Midbrain (tissue), 1 donor: ENCODE measurements at regions not wholly inside any gene's neighbourhood (a gene's known extent, or its start where the extent isn't known, plus 50 kb on each side); places are given as distances from the start of the nearest gene placed in this dataset.
"Not testable (repeated sequence)": the region's sequence is repeated elsewhere in the genome, so short reads cannot be mapped to it uniquely, and the experiment has no call there.

ENCODE experiments used
- DNase-seq: peaks from one replicate; lab custom pipeline; 2025; lab: John Stamatoyannopoulos, UW

GRCh38 chr12:83933615-83934014 lies 979.0 kb downstream of the SLC6A15 start:
- no peak for DNase-seq

DNA sequence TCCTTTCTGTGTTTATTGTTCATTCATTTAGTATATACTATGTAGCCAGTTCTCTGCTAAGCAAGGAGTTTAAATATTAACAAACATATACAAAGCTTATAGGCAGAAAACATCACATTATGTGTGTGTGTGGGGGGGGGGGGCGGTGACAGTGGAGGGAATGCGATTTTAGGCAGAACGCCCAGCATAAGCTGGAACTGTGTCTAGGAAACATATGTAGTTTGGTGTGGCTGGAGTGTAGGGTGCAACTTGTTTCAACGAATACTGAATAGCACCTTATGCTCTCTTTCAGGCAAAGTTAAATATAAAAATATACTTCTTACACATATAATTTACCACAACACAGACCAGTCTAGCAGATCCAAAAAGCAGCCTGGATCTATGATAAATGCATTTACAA lies 980.6 kb downstream of the SLC6A15 start:
- DNase-seq, result no peak

GRCh38 chr12:83931451-83931850 lies 981.1 kb downstream of the SLC6A15 start:
- no peak for DNase-seq

- not testable (repeated sequence) for DNase-seq
Measured at GRCh38 chr12:83929792-83930191, 982.8 kb downstream of the SLC6A15 start.

DNA sequence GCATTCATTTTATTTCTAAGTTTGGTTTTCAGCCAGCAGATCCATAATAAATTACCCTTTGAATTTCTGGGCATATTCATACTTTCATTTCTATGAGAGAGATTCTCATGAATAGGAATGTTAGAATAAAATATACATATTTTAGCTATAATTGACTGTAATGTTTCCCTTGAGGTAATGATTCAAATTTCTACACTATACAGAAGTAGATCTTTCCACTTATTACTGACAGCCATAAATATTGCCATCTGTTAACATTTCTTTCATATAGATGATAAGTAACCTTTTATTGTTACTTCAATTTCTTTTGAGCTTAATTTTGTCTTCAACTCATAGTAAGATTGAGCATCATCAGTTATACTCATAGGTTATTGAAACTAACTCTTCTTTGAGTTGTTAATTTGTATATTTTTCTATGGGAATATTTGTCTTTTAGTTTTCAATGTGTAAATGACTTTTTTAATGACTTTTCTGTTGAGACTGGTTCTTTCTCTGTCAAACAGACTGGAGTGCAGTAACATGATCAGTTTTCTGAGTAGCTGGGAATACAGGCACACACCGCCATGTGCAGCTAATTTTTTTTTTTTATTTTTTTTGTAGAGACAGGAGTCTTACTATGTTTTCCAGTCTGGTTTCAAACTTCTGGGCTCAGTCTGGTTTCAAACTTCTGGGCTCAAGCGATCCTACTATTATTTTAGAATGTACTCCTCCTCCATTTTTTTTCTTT lies 991.6 kb downstream of the SLC6A15 start:
- DNase-seq, result no peak

GRCh38 chr12:83919081-83919480 lies 993.5 kb downstream of the SLC6A15 start:
- no peak for DNase-seq

DNA sequence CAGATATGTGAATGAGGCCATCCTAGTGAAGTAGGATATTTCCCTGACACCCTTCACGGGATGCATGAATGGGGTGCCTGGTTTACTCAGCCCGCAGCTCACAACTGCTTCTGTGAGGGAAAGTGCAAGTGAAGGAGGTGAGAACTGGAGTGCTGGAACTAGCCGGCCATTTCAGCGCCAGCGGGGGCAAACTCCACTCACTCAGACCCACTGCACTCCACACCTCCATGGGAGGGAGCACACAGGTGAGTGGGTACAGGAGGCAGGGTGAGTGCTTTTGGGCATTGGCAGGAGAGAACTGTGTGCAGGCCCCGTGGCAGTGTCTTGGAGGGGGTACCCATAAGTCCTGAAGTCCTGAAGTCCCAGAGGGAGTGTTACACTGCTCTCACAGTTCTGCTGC lies 1008.4 kb downstream of the SLC6A15 start:
- no peak for DNase-seq

GRCh38 chr12:83896416-83896815 lies 1016.2 kb downstream of the SLC6A15 start:
- DNase-seq, result no peak

DNA sequence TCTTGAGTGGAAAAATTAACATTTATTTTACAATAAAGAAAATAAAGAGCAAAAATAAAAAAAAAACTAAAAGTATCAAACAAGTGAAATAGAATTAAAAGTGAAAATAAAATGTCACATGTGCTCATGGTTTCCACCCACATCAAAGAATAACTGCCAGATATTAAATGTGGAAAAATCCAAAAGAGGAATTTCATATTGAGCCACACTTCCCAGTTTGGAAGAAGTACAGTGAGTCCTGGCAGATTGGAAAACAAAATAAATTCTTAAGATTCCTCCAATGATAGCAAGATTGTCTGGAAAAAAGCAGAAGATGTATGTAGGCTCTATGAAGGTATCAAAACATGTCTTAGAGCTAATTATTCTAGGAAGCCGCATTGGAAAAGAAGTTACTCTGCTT lies 1019.5 kb downstream of the SLC6A15 start:
- no peak for DNase-seq

DNA sequence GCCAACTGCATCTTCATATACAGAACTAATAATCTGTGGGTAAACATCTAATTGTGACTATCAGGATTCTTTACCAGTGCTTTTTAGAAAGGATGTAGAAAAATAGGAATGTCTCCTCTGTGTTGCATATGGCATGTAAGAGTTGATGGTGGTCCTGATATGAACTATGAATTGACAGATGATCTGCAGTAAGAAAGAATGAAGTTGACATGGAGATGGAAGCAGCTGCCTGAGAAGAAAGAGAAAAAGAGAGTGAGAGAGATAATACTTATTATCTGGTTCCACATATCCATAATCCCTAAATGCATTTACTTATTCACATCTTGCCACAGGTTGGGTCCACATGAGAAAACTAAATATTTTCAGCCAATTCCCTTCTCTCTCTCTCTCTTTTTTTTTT lies 1022.9 kb downstream of the SLC6A15 start:
- DNase-seq, result no peak

GRCh38 chr12:83886479-83886878 lies 1026.1 kb downstream of the SLC6A15 start:
- no peak for DNase-seq

DNA sequence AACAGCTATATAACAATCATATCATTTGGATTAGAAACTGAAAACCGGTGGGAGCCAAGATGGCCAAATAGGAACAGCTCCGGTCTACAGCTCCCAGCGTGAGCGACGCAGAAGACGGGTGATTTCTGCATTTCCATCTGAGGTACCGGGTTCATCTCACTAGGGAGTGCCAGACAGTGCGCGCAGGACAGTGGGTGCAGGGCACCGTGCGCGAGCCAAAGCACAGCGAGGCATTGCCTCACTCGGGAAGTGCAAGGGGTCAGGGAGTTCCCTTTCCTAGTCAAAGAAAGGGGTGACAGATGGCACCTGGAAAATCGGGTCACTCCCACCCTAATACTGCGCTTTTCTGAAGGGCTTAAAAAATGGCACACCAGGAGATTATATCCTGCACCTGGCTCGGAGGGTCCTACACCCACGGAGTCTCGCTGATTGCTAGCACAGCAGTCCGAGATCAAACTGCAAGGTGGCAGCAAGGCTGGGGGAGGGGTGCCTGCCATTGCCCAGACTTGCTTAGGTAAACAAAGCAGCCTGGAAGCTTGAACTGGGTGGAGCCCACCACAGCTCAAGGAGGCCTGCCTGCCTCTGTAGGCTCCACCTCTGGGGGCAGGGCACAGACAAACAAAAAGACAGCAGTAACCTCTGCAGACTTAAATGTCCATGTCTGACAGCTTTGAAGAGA lies 1041.5 kb downstream of the SLC6A15 start:
- DNase-seq, result not testable (repeated sequence)

- no peak for DNase-seq
Measured at GRCh38 chr12:83866477-83866876, 1046.1 kb downstream of the SLC6A15 start.

- no peak for DNase-seq
Measured at GRCh38 chr12:83865431-83865830, 1047.2 kb downstream of the SLC6A15 start.

DNA sequence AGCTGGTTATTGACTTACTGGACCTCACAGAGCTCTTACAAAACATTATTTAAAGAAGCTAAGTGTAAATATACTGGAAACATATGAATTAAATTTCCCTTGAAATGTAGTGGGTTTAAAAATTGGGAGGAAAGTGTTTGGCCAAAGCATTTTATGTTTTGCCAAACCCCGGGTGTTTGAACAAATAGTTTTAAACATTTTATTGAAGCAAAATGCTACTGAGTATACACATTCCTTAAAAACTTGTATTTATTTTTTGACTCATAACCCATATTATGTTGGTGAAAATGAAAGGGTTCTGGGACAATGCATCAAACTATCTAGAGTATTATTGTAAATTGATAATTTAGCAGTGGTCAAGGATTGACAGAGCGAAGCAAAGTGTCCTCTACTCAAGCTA lies 1048.5 kb downstream of the SLC6A15 start:
- no peak for DNase-seq

DNA sequence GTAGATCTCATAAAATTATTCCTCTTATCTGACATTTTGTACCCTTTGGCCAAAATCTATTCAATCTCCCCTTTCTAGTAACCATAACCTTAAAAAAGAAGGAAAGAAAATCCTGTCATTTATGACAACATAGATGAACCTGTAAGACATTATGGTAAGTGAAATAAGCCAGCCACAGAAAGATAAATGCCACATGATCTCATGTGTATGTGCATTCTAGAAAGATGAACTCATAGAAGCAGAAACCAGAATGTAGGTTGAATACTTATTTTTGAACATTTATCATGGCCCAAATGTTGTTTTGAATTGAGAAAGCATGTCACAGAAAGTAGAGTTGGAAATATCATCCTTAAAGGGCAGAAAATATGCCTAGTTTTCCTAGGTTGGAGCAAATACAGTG lies 1053.6 kb downstream of the SLC6A15 start:
- DNase-seq, result no peak

GRCh38 chr12:83856803-83857202 lies 1055.8 kb downstream of the SLC6A15 start:
- no peak for DNase-seq

GRCh38 chr12:83850531-83850930 lies 1062.1 kb downstream of the SLC6A15 start:
- no peak for DNase-seq

GRCh38 chr12:83848702-83849101 lies 1063.9 kb downstream of the SLC6A15 start:
- DNase-seq, result no peak

- no peak for DNase-seq
Measured at GRCh38 chr12:83843541-83843940, 1069.1 kb downstream of the SLC6A15 start.

DNA sequence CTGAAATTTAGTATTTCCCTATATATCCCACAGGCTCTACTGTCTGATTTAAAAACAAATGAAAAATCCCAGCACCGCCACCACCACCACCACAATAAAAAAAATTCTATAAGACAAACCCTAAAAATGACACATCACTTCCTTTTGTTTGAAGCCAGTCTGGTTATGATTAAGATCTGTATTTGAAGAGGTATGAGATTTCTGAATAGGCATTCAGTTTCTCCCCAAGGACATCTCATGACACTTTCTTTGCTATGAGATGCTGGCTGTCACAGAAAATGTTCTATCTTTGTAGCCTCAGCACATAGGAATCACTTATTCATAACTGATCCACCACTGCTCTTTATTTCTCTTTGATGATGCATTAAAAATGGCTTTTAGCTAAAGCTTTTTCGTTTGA lies 1071.0 kb downstream of the SLC6A15 start:
- DNase-seq, result no peak

DNA sequence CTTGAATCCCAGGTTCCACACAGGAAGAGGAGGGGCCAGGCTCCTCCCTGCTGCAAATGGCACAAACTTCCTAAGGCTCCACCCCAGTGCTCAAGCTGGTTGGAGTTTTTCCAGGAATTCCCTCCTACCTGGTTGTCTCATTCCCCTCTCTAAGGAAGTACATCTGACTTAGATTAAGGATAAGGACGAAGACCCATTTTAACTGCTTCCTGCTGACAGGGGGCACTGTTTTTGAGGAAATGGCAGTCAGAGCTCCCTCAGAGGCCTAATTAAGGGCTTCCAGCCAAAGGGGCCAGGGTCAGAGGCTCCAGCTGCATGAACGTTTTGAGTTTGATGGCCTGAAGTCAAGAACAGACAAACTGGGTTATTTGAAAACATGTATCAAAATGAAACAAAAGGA lies 1084.7 kb downstream of the SLC6A15 start:
- no peak for DNase-seq

GRCh38 chr12:83827193-83827592 lies 1085.4 kb downstream of the SLC6A15 start:
- DNase-seq, result no peak

GRCh38 chr12:83826112-83826511 lies 1086.5 kb downstream of the SLC6A15 start:
- DNase-seq, result peak; percentile 26
